Erythroblast (primary cell): ENCODE measurements at regions not wholly inside any gene's neighbourhood (a gene's known extent, or its start where the extent isn't known, plus 50 kb on each side); places are given as distances from the start of the nearest gene placed in this dataset.

Experiments
- DNase-seq, 2 experiments: peaks; one replicate each; lab custom pipeline; 2025; lab: John Stamatoyannopoulos, UW
- GATA1 ChIP-seq: IDR thresholded peaks from 2 replicates; pipeline ENCODE4 v1.6.1; 2011; ENCODE audit warnings: low read depth, mild to moderate bottlenecking, control low read depth, low read length, moderate library complexity
- POLR2A ChIP-seq: IDR thresholded peaks from 2 replicates; pipeline ENCODE4 v1.6.1; 2011; ENCODE audit warnings: mild to moderate bottlenecking, low read length

DNA sequence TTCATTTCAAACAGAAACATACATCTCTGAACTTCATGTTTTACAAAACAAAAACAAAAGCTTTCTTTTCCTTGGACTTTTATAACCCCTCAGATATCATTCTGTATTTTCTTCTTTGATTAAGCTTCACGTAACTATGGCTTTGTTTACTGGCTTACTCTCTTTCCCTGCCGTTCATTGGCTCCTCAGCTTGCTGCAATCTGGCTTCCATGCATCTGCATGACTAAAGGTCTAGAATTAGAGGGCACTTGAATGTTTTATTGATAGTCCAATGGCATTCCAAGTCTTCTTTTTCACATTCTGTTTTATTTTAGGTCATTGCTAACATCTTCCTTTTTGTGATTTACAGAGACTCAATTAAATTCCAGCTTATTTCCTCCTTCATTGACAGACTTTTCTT, 487.6 kb downstream of the GRXCR1 start:
- no peak for DNase-seq
- TF ChIP-seq POLR2A (no peak), GATA1 (no peak)

GRCh38 chr4:43391069-43391468, 498.6 kb downstream of the GRXCR1 start:
- no peak for TF ChIP-seq POLR2A
- TF ChIP-seq GATA1 = no peak
- no peak for DNase-seq

GRCh38 chr4:43394976-43395375, 502.5 kb downstream of the GRXCR1 start:
- no peak for DNase-seq
- TF ChIP-seq GATA1 (no peak), POLR2A (no peak)

- TF ChIP-seq GATA1 (no peak), POLR2A (no peak)
- DNase-seq = no peak
Measured at GRCh38 chr4:43399726-43400125, 507.2 kb downstream of the GRXCR1 start.

DNA sequence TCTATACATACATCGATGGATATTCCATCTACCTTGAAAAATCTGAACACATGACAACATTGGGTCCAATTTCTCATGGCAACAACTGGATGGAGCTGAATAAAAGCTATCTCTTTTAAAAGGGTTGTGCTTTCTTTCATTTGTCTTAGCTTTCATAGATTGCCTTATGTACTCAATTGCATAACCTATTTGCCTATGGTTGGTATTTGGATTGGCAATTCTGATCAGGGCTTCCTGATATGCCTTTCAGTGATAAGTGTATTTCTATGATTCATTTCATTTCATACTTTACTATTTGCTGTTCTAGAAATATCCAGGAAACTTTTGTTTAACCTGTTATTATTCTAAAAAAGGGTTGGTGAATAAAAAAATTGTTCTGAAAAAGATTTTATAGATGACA, 509.9 kb downstream of the GRXCR1 start:
- no peak for DNase-seq
- no peak for TF ChIP-seq POLR2A
- TF ChIP-seq GATA1 = no peak

DNA sequence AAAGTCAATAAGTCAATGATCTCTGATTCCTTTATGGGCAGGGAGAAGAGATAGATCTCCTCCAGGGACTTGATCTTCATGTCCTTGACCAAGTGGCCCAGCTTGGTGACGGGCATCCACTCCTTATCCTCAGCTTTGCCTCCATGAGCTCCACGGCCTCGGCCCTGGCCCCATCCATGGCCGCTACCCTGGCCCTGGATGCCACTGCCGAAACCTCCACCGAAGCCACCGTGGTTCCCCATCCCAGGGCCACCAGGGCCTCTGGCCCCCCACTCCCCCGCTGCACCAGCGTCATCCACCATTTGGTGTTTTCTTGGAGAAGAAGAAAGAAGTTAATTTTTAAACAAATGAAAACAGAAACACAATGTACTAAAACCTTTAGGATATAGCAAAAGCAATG, 518.1 kb downstream of the GRXCR1 start:
- DNase-seq = no peak
- no peak for TF ChIP-seq GATA1

DNA sequence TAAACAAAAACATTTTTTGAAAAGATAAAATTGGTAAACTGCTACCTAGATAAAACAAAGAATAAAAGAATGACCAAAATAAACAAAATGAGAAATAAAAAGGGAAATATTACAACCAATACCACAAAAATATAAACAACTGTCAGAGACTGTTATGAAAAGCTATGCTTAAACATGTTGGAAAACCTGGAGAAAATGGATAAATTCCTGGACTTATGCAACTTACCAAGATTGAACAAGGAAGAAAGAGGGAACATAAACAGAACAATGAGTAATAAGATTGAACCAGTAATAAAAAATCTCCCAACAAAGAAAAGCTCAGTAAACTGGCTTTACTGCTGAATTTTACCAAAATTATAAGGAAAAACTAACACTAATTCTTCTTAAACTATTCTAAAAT, 518.7 kb downstream of the GRXCR1 start:
- DNase-seq = no peak
- TF ChIP-seq POLR2A = no peak
- no peak for TF ChIP-seq GATA1

DNA sequence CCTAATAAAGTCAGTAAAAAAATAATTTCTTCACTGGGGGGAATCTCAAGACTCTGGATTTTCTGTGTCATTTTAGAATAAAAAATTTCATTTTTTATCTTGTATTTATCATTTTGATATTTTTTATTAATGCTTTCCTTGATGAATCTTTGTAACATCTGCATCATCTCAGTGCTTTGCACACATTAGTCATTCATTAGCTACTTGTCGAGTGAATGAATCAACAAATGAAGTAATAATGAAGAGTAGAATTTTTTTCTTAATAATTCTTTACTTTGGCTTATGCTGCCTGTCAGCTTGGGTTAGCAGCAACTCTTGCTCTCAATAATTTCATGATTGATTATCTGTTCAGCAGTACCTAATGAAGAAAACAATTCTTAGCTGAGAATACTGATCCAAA, 530.8 kb downstream of the GRXCR1 start:
- no peak for TF ChIP-seq POLR2A
- no peak for TF ChIP-seq GATA1
- DNase-seq = no peak

GRCh38 chr4:43425206-43425605, 532.7 kb downstream of the GRXCR1 start:
- DNase-seq = no peak
- no peak for TF ChIP-seq GATA1
- no peak for TF ChIP-seq POLR2A

- DNase-seq = no peak
- TF ChIP-seq POLR2A (no peak), GATA1 (no peak)
Measured at GRCh38 chr4:43435291-43435690, 542.8 kb downstream of the GRXCR1 start.

- TF ChIP-seq POLR2A (no peak), GATA1 (no peak)
- DNase-seq = no peak
Measured at GRCh38 chr4:43452948-43453347, 560.4 kb downstream of the GRXCR1 start.

- no peak for DNase-seq
- TF ChIP-seq POLR2A (no peak), GATA1 (no peak)
Measured at GRCh38 chr4:43456383-43456782, 563.9 kb downstream of the GRXCR1 start.

GRCh38 chr4:43457866-43458265, 565.4 kb downstream of the GRXCR1 start:
- TF ChIP-seq POLR2A (no peak), GATA1 (no peak)
- DNase-seq = no peak

GRCh38 chr4:43458293-43458692, 565.8 kb downstream of the GRXCR1 start:
- TF ChIP-seq POLR2A (no peak), GATA1 (no peak)
- no peak for DNase-seq

DNA sequence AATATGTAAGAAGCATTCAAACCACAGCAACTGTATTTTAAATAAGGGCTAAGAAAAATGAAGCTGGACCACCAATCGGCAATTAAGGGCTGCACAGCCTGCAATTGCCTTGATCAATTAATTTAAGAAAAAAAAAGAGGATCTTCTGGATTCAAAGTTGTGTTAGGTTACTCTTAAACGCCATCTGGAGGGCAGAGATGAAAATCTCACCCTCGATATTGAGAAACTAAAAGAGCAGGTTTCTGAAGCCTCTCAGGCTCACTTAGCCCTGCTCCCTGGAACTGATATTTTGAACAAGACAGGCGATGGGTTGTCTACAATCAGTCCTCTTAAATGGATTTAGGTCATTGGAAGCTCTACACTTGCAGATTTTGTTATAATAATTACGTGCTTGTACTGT, 579.4 kb downstream of the GRXCR1 start:
- TF ChIP-seq GATA1 = no peak
- TF ChIP-seq POLR2A = no peak
- DNase-seq = no peak

GRCh38 chr4:43481526-43481925, 589.0 kb downstream of the GRXCR1 start:
- no peak for TF ChIP-seq POLR2A
- no peak for TF ChIP-seq GATA1

More at GRCh38 chr4:43481526-43481925, 589.0 kb downstream of the GRXCR1 start:
- DNase-seq = no peak
